Neural progenitor cell (in vitro differentiated cells): ENCODE measurements at regions not wholly inside any gene's neighbourhood (a gene's known extent, or its start where the extent isn't known, plus 50 kb on each side); places are given as distances from the start of the nearest gene placed in this dataset.

Source experiments
- EZH2 ChIP-seq: fragments of 200-600 bp; sonication (generic); IDR thresholded peaks from 2 replicates; pipeline ENCODE4 v1.6.1; 2017; ENCODE audit warnings: antibody characterized with exemption, mild to moderate bottlenecking, moderate library complexity
- TF ChIP-seq, protein P1 (sequence below): fragments of 200-600 bp; sonication (generic); IDR thresholded peaks from 2 replicates; pipeline ENCODE4 v1.5.1; 2017; ENCODE audit warnings: antibody characterized with exemption, mild to moderate bottlenecking

- no peak for TF ChIP-seq EZH2
- TF ChIP-seq, protein P1, sequence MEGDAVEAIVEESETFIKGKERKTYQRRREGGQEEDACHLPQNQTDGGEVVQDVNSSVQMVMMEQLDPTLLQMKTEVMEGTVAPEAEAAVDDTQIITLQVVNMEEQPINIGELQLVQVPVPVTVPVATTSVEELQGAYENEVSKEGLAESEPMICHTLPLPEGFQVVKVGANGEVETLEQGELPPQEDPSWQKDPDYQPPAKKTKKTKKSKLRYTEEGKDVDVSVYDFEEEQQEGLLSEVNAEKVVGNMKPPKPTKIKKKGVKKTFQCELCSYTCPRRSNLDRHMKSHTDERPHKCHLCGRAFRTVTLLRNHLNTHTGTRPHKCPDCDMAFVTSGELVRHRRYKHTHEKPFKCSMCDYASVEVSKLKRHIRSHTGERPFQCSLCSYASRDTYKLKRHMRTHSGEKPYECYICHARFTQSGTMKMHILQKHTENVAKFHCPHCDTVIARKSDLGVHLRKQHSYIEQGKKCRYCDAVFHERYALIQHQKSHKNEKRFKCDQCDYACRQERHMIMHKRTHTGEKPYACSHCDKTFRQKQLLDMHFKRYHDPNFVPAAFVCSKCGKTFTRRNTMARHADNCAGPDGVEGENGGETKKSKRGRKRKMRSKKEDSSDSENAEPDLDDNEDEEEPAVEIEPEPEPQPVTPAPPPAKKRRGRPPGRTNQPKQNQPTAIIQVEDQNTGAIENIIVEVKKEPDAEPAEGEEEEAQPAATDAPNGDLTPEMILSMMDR: no peak
These were observed 817.4 kb downstream of the STIM2 start for GRCh38 chr4:27678027-27678426.
